ENCODE measurements at regions not wholly inside any gene's neighbourhood (a gene's known extent, or its start where the extent isn't known, plus 50 kb on each side); places are given as distances from the start of the nearest gene placed in this dataset.

GRCh38 chr4:11070813-11071212 lies 357.9 kb downstream of the HS3ST1 start:
- no peak for TF ChIP-seq CTCF (IDR thresholded peaks at IDR 0.05)
- no peak for TF ChIP-seq POLR2A (IDR thresholded peaks at IDR 0.05)
- no peak for TF ChIP-seq EP300 (IDR thresholded peaks at IDR 0.05)

Data from upper lobe of left lung (tissue), 4 donors.